Keratinocyte (primary cell): ENCODE measurements at regions not wholly inside any gene's neighbourhood (a gene's known extent, or its start where the extent isn't known, plus 50 kb on each side); places are given as distances from the start of the nearest gene placed in this dataset.

Experiments used
- DNase-seq: peaks from one replicate; pipeline ENCODE4 v3.0.0-alpha.2; 2011; ENCODE audit warnings: low read depth, missing footprints, low spot score
- FAIRE-seq: peaks from 2 replicates; lab custom pipeline; 2011; peaks lifted over from hg19 to GRCh38; lab: Jason Lieb, UNC
- H2AFZ ChIP-seq: 2 replicates; pipeline ENCODE4 v1.6.0; 2012; ENCODE audit warnings: low read length, control low read depth, inconsistent platforms; ENCODE audit not compliant: control insufficient read depth
- H3K27ac ChIP-seq: 2 replicates; pipeline ENCODE4 v1.5.1; 2011; ENCODE audit warnings: low read length; ENCODE audit not compliant: control insufficient read depth, insufficient read depth
- H3K27me3 ChIP-seq: 3 replicates; pipeline ENCODE4 v1.6.0; 2011; ENCODE audit warnings: low read length; ENCODE audit not compliant: control insufficient read depth, insufficient read depth; ENCODE audit errors: extremely low read depth
- H3K36me3 ChIP-seq, 2 experiments: 2 replicates in 1 of 2; 3 replicates in 1 of 2; pipeline ENCODE4 v1.5.1; 2011; ENCODE audit warnings: low read length in 2 of 2, mild to moderate bottlenecking in 1 of 2; ENCODE audit not compliant: control insufficient read depth in 2 of 2, insufficient read depth in 2 of 2; ENCODE audit errors: extremely low read depth in 1 of 2
- H3K4me1 ChIP-seq: 3 replicates; pipeline ENCODE4 v1.5.1; 2011; ENCODE audit warnings: low read length; ENCODE audit not compliant: control insufficient read depth, insufficient read depth; ENCODE audit errors: extremely low read depth
- H3K4me2 ChIP-seq: 3 replicates; pipeline ENCODE4 v1.6.0; 2011; ENCODE audit warnings: low read depth, low read length; ENCODE audit not compliant: control insufficient read depth, insufficient read depth; ENCODE audit errors: extremely low read depth
- H3K4me3 ChIP-seq, 3 experiments: fragments of 200-600 bp in 1 of 3; sonication (generic) in 1 of 3; 2 replicates in 2 of 3; 3 replicates in 1 of 3; pipeline ENCODE4 v1.5.1; 2011 to 2016; ENCODE audit warnings: low read length in 3 of 3, mild to moderate bottlenecking in 3 of 3, control low read depth in 2 of 3, inconsistent platforms in 1 of 3, low read depth in 1 of 3, mixed read lengths in 1 of 3, mixed run types in 1 of 3, moderate library complexity in 1 of 3; ENCODE audit not compliant: control insufficient read depth in 2 of 3, insufficient read depth in 2 of 3; ENCODE audit errors: extremely low read depth in 1 of 3
- H3K79me2 ChIP-seq: 2 replicates; pipeline ENCODE4 v1.6.0; 2012; ENCODE audit warnings: low read length; ENCODE audit not compliant: control insufficient read depth, insufficient read depth
- H3K9ac ChIP-seq: 3 replicates; pipeline ENCODE4 v1.6.0; 2011; ENCODE audit warnings: low read length; ENCODE audit not compliant: control insufficient read depth, insufficient read depth; ENCODE audit errors: extremely low read depth
- H3K9me1 ChIP-seq: 3 replicates; pipeline ENCODE4 v1.6.0; 2011; ENCODE audit warnings: low read length; ENCODE audit not compliant: control insufficient read depth, insufficient read depth; ENCODE audit errors: extremely low read depth
- H3K9me3 ChIP-seq: 2 replicates; pipeline ENCODE4 v1.5.1; 2012; ENCODE audit warnings: low read depth, low read length; ENCODE audit not compliant: control insufficient read depth
- H4K20me1 ChIP-seq: 3 replicates; pipeline ENCODE4 v1.6.0; 2011; ENCODE audit warnings: low read length; ENCODE audit not compliant: control insufficient read depth, insufficient read depth; ENCODE audit errors: extremely low read depth
- CTCF ChIP-seq, 3 experiments: IDR thresholded peaks in 1 of 3; conservative IDR thresholded peaks in 1 of 3; optimal IDR thresholded peaks in 1 of 3; 2 replicates in 2 of 3; 3 replicates in 1 of 3; pipeline versions ENCODE3 to v1.5.1; 2011; ENCODE audit warnings: low read length in 3 of 3, mild to moderate bottlenecking in 3 of 3, moderate library complexity in 2 of 3, control low read depth in 1 of 3, inconsistent platforms in 1 of 3; ENCODE audit not compliant: insufficient read depth in 2 of 3; ENCODE audit errors: extremely low read depth in 1 of 3
- EZH2 ChIP-seq: IDR thresholded peaks from one replicate; pipeline ENCODE4 v1.6.1; 2012; ENCODE audit warnings: inconsistent platforms, mild to moderate bottlenecking, low read length, moderate library complexity
- dilution Hi-C: fragments of 300-500 bp; cut with MboI; formaldehyde crosslinking; loops from one replicate; pipeline ENCODE4 v1.7.0; 2020; ENCODE audit warnings: low sequenced_read_pairs; ENCODE audit not compliant: extremely low pct_ligation_motif_present

- dilution Hi-C loops, result no loop called here
- TF ChIP-seq CTCF (optimal IDR thresholded peaks at IDR 0.05 in 1 of 3, IDR thresholded peaks at IDR 0.05 in 1 of 3, conservative IDR thresholded peaks at IDR 0.05 in 1 of 3; ENCODE audit: extremely low read depth in 1 of 3, insufficient read depth in 2 of 3, low read length in 3 of 3) (no peak), EZH2 (no peak)
- H2AFZ ChIP-seq, result peak overlapping the region; percentile 75
- H4K20me1 ChIP-seq, result no peaks in the 10 kb centered on the region
- no peaks in the 10 kb centered on the region for H3K27me3 ChIP-seq
- peak; percentile 81 for DNase-seq
- peaks cover 4% of the 10 kb centered on the region for H3K9me3 ChIP-seq
- peak overlapping the region; percentile 12 to 66 (median 63) for H3K4me3 ChIP-seq
- H3K36me3 ChIP-seq, result no peaks in the 10 kb centered on the region
- no peaks in the 10 kb centered on the region for H3K79me2 ChIP-seq
- H3K9ac ChIP-seq, result peak overlapping the region; percentile 76
- H3K4me1 ChIP-seq, result peaks cover 45% of the 10 kb centered on the region
- FAIRE-seq, result peak; percentile 99
- H3K9me1 ChIP-seq, result no peaks in the 10 kb centered on the region
- peak overlapping the region; percentile 86 for H3K4me2 ChIP-seq
- peak overlapping the region; percentile 98 for H3K27ac ChIP-seq
These were observed 389.1 kb upstream of the KIF2A start for GRCh38 chr5:61916621-61917620.

GRCh38 chr5:61918611-61919010 lies 387.4 kb upstream of the KIF2A start:
- no peaks in the 10 kb centered on the region for H3K27me3 ChIP-seq
- DNase-seq (no peak), FAIRE-seq (no peak)
- peaks cover 45% of the 10 kb centered on the region for H3K4me1 ChIP-seq
- H3K4me2 ChIP-seq, result no peak overlapping the region
- H3K9ac ChIP-seq, result no peak overlapping the region
- no peaks in the 10 kb centered on the region for H4K20me1 ChIP-seq
- no peak overlapping the region for H3K4me3 ChIP-seq
- no peaks in the 10 kb centered on the region for H3K36me3 ChIP-seq
- H3K79me2 ChIP-seq, result no peaks in the 10 kb centered on the region
- TF ChIP-seq EZH2, result no peak
- TF ChIP-seq CTCF (optimal IDR thresholded peaks at IDR 0.05 in 1 of 3, IDR thresholded peaks at IDR 0.05 in 1 of 3, conservative IDR thresholded peaks at IDR 0.05 in 1 of 3; ENCODE audit: extremely low read depth in 1 of 3, insufficient read depth in 2 of 3, low read length in 3 of 3), result no peak
- H3K9me3 ChIP-seq, result no peaks in the 10 kb centered on the region
- peak overlapping the region; percentile 5 for H2AFZ ChIP-seq
- dilution Hi-C loops, result no loop called here
- no peaks in the 10 kb centered on the region for H3K9me1 ChIP-seq
- peak overlapping the region; percentile 98 for H3K27ac ChIP-seq
